Suppressor macrophage treated with lipopolysaccharide for 4 hours (primary cell): ENCODE measurements at regions not wholly inside any gene's neighbourhood (a gene's known extent, or its start where the extent isn't known, plus 50 kb on each side); places are given as distances from the start of the nearest gene placed in this dataset.
"Not testable (repeated sequence)": the region's sequence is repeated elsewhere in the genome, so short reads cannot be mapped to it uniquely, and the experiment has no call there.

Experiments used
- DNase-seq: peaks from one replicate; pipeline ENCODE4 v3.0.0-alpha.2; 2020

GRCh38 chr2:111432423-111432822, 311.7 kb downstream of the BCL2L11 start:
- DNase-seq = not testable (repeated sequence)

GRCh38 chr2:111432916-111433499, 312.3 kb downstream of the BCL2L11 start:
- DNase-seq = not testable (repeated sequence)

GRCh38 chr2:111433892-111434607, 313.3 kb downstream of the BCL2L11 start:
- not testable (repeated sequence) for DNase-seq

GRCh38 chr2:111434608-111434939, 313.9 kb downstream of the BCL2L11 start:
- DNase-seq = not testable (repeated sequence)

GRCh38 chr2:111435553-111436310, 315.0 kb downstream of the BCL2L11 start:
- not testable (repeated sequence) for DNase-seq

GRCh38 chr2:111436411-111436810, 315.7 kb downstream of the BCL2L11 start:
- DNase-seq = not testable (repeated sequence)

- not testable (repeated sequence) for DNase-seq
Measured at GRCh38 chr2:111437288-111437990, 316.7 kb downstream of the BCL2L11 start.

- not testable (repeated sequence) for DNase-seq
Measured at GRCh38 chr2:111438161-111438560, 317.4 kb downstream of the BCL2L11 start.

- DNase-seq = not testable (repeated sequence)
Measured at GRCh38 chr2:111439237-111439636, 318.5 kb downstream of the BCL2L11 start.

GRCh38 chr2:111441614-111442013, 320.9 kb downstream of the BCL2L11 start:
- DNase-seq = peak; percentile 34

- not testable (repeated sequence) for DNase-seq
Measured at GRCh38 chr2:111442767-111443454, 322.2 kb downstream of the BCL2L11 start.

GRCh38 chr2:111444516-111444915, 323.8 kb downstream of the BCL2L11 start:
- not testable (repeated sequence) for DNase-seq

- not testable (repeated sequence) for DNase-seq
Measured at GRCh38 chr2:111445191-111445929, 324.6 kb downstream of the BCL2L11 start.

GRCh38 chr2:111445941-111446340, 325.2 kb downstream of the BCL2L11 start:
- DNase-seq = not testable (repeated sequence)

- DNase-seq = not testable (repeated sequence)
Measured at GRCh38 chr2:111447482-111447881, 326.8 kb downstream of the BCL2L11 start.

- not testable (repeated sequence) for DNase-seq
Measured at GRCh38 chr2:111448796-111449195, 328.1 kb downstream of the BCL2L11 start.

- not testable (repeated sequence) for DNase-seq
Measured at GRCh38 chr2:111450526-111450925, 329.8 kb downstream of the BCL2L11 start.

GRCh38 chr2:111451692-111452199, 331.0 kb downstream of the BCL2L11 start:
- DNase-seq = not testable (repeated sequence)

GRCh38 chr2:111452208-111452607, 331.5 kb downstream of the BCL2L11 start:
- not testable (repeated sequence) for DNase-seq

GRCh38 chr2:111453308-111453707, 332.6 kb downstream of the BCL2L11 start:
- DNase-seq = not testable (repeated sequence)

- not testable (repeated sequence) for DNase-seq
Measured at GRCh38 chr2:111453816-111454215, 333.1 kb downstream of the BCL2L11 start.
